GM12865 (cell line): ENCODE measurements at regions not wholly inside any gene's neighbourhood (a gene's known extent, or its start where the extent isn't known, plus 50 kb on each side); places are given as distances from the start of the nearest gene placed in this dataset.

Experiments used
- DNase-seq: peaks from one replicate; pipeline ENCODE4 v3.0.0; 2010; ENCODE audit warnings: low read depth
- H3K4me3 ChIP-seq: 2 replicates; pipeline ENCODE4 v1.5.1; 2011; ENCODE audit warnings: mild to moderate bottlenecking, low read depth, low read length, control low read depth
- CTCF ChIP-seq: IDR thresholded peaks from 2 replicates; pipeline ENCODE4 v1.5.1; 2011; ENCODE audit warnings: low read length, control low read depth, low read depth, inconsistent platforms; ENCODE audit not compliant: insufficient read depth; ENCODE audit errors: missing control alignments

- TF ChIP-seq CTCF: no peak
- DNase-seq: no peak
- H3K4me3 ChIP-seq: no peak overlapping the region
These were observed 149.9 kb downstream of the RBM43 start for GRCh38 chr2:151111599-151112278.

GRCh38 chr2:151106805-151107506, 154.7 kb downstream of the RBM43 start:
- no peak for DNase-seq
- H3K4me3 ChIP-seq: no peak overlapping the region
- TF ChIP-seq CTCF: no peak

DNA sequence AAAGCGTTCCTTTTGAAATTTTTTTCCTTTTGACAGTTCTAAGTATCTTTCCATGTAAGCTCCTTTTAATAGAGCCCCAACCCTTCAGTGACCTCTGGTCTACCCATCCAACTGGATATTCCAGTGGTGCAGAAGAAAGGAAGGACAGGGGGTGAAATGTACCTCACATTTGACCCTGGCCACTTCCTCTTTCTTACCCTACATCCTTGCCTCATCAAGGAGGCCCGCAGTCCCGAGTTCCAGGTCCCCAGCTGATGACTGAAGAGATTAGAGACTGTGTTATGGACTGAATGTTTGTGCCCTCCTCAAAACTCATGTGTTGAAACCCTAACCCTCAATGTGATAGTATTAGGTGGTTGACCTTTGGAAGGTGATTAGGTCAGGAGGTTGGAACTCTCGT, 158.1 kb downstream of the RBM43 start:
- H3K4me3 ChIP-seq: no peak overlapping the region
- DNase-seq: no peak
- no peak for TF ChIP-seq CTCF

- DNase-seq: no peak
- TF ChIP-seq CTCF: no peak
- no peak overlapping the region for H3K4me3 ChIP-seq
These were observed 159.4 kb downstream of the RBM43 start for GRCh38 chr2:151102226-151102625.

DNA sequence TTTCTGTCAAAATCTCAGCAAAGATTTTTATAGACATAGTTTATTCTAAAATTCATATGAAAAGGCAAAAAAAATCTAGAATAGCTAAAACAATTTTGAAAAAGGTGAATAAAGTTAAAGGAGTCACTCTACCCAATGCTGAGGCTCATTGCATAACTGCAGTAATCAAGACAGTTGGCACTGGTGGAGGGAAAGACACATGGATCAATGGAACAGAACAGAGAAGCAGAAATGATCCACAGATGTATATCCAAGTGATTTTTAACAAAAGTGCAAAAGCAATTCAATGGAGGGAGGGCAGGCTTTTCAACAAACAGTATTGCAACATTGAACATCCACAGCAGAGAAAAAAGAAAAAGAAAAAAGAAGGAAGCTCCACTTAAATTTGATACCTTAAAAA, 162.8 kb downstream of the RBM43 start:
- no peak for TF ChIP-seq CTCF
- no peak for DNase-seq
- H3K4me3 ChIP-seq: no peak overlapping the region

- no peak for DNase-seq
- no peak for TF ChIP-seq CTCF
- H3K4me3 ChIP-seq: no peak overlapping the region
These were observed 163.8 kb downstream of the RBM43 start for GRCh38 chr2:151097895-151098294.
